K562 (cell line): ENCODE measurements at regions not wholly inside any gene's neighbourhood (a gene's known extent, or its start where the extent isn't known, plus 50 kb on each side); places are given as distances from the start of the nearest gene placed in this dataset.

ENCODE experiments used
- ATAC-seq: fragments of 200-7000 bp; cut with Tn5 transposase; 3 replicates; pipeline ENCODE4 v1.9.1; 2020; ENCODE audit warnings: moderate library complexity
- BruUV-seq: library from RNA; stranded (reverse); fragments of 400-500 nt; replicated peaks from 2 replicates; lab custom pipeline; 2021; lab: Mats Ljungman, UMichigan
- CTCF ChIA-PET: fragments of 300-600 bp; formaldehyde crosslinking; extraction: SDS; loops from one replicate; lab custom pipeline; 2021; ENCODE audit warnings: low intra/inter-chr PET ratio; lab: Yijun Ruan, JAX
- POLR2A ChIA-PET: fragments of 300-600, 350-650 bp; sonication (Branson Sonifier 250); formaldehyde crosslinking; extraction: SDS; loops from one replicate; lab custom pipeline; 2021; ENCODE audit warnings: antibody characterized with exemption, inconsistent platforms; lab: Yijun Ruan, JAX
- DNase-seq, 4 experiments: peaks; one replicate each; pipeline versions ENCODE4 v3.0.0 to v3.0.0-alpha.2; 2011 to 2018; ENCODE audit warnings: low spot score in 3 of 4, mixed read lengths in 3 of 4; ENCODE audit errors: extremely low read depth in 1 of 4
- FAIRE-seq: peaks from 2 replicates; lab custom pipeline; 2011; peaks lifted over from hg19 to GRCh38; lab: Jason Lieb, UNC
- H2AFZ ChIP-seq: 2 replicates; pipeline ENCODE4 v1.6.0; 2011; ENCODE audit warnings: low read depth, low read length, control low read depth, inconsistent platforms
- H3K27ac ChIP-seq: fragments of 200-600 bp; 3 replicates; pipeline ENCODE4 v1.8.0; 2011; ENCODE audit warnings: low read depth, mild to moderate bottlenecking, control low read depth, inconsistent platforms, low read length, moderate library complexity, mixed read lengths; ENCODE audit errors: extremely low read depth
- H3K27me3 ChIP-seq, 2 experiments: fragments of 300-600 bp in 1 of 2; 2 replicates in 1 of 2; 3 replicates in 1 of 2; pipeline versions ENCODE4 v1.6.0 to v1.8.0; 2011; ENCODE audit warnings: inconsistent platforms in 2 of 2, low read length in 2 of 2, mild to moderate bottlenecking in 1 of 2, mixed read lengths in 1 of 2, moderate library complexity in 1 of 2; ENCODE audit not compliant: control insufficient read depth in 2 of 2, insufficient read depth in 2 of 2
- H3K36me3 ChIP-seq: fragments of 300-600 bp; 3 replicates; pipeline ENCODE4 v1.8.0; 2011; ENCODE audit warnings: mild to moderate bottlenecking, low read length, inconsistent platforms; ENCODE audit not compliant: control insufficient read depth, insufficient read depth
- H3K4me1 ChIP-seq, 2 experiments: fragments of 200-600 bp in 1 of 2; replicated peaks in 1 of 2; 2 replicates in 1 of 2; 3 replicates in 1 of 2; pipeline versions ENCODE4 v1.5.1 to v1.8.0; 2011; ENCODE audit warnings: inconsistent platforms in 2 of 2, low read length in 2 of 2, mild to moderate bottlenecking in 1 of 2, mixed read lengths in 1 of 2, moderate library complexity in 1 of 2; ENCODE audit not compliant: control insufficient read depth in 2 of 2, insufficient read depth in 2 of 2
- H3K4me2 ChIP-seq: 2 replicates; pipeline ENCODE4 v1.6.1; 2011; ENCODE audit warnings: low read length, control low read depth, inconsistent platforms, mixed read lengths; ENCODE audit not compliant: insufficient read depth
- H3K4me3 ChIP-seq: fragments of 200-600 bp; sonication (generic), shearing (Covaris generic); 2 replicates; pipeline ENCODE4 v1.5.1; 2016; ENCODE audit warnings: control low read depth, inconsistent platforms
- H3K79me2 ChIP-seq: fragments of 200-600 bp; 3 replicates; pipeline ENCODE4 v1.8.0; 2011; ENCODE audit warnings: low read length, inconsistent platforms; ENCODE audit not compliant: control insufficient read depth, insufficient read depth
- H3K9ac ChIP-seq, 2 experiments: 2 replicates each; pipeline versions ENCODE4 v1.6.0 to v1.6.1; 2011; ENCODE audit warnings: low read depth in 2 of 2, low read length in 2 of 2, control low read depth in 1 of 2, inconsistent platforms in 1 of 2, mild to moderate bottlenecking in 1 of 2, mixed read lengths in 1 of 2; ENCODE audit not compliant: insufficient read depth in 1 of 2
- H3K9me1 ChIP-seq: one replicate; pipeline ENCODE4 v1.6.0; 2011; ENCODE audit warnings: inconsistent platforms, mild to moderate bottlenecking, low read length, moderate library complexity; ENCODE audit not compliant: control insufficient read depth, insufficient read depth
- H3K9me3 ChIP-seq: replicated peaks from 2 replicates; pipeline ENCODE4 v1.5.1; 2011; ENCODE audit warnings: low read depth, low read length, inconsistent platforms; ENCODE audit not compliant: control insufficient read depth, insufficient read depth
- H4K20me1 ChIP-seq: replicated peaks from 2 replicates; pipeline ENCODE4 v1.6.1; 2011; ENCODE audit warnings: low read length, inconsistent platforms, mixed read lengths; ENCODE audit not compliant: control insufficient read depth, insufficient read depth
- BDP1 ChIP-seq: IDR thresholded peaks from 3 replicates; pipeline ENCODE4 v1.6.1; 2011; ENCODE audit not compliant: insufficient read length, insufficient read depth
- CHD4 ChIP-seq: fragments of 200-600 bp; sonication (generic); IDR thresholded peaks from 3 replicates; pipeline ENCODE4 v1.6.1; 2012; ENCODE audit warnings: low read depth, mild to moderate bottlenecking, mixed read lengths, low read length, inconsistent platforms; ENCODE audit not compliant: insufficient read depth, insufficient replicate concordance, poor library complexity, severe bottlenecking
- DPF2 ChIP-seq: fragments of 450-650 bp; IDR thresholded peaks from 2 replicates; pipeline ENCODE4 v1.6.1; 2016
- E2F1 ChIP-seq: sonication (generic); formaldehyde crosslinking; IDR thresholded peaks from 2 replicates; pipeline ENCODE4 v1.8.1; 2023; ENCODE audit warnings: mild to moderate bottlenecking, missing genetic modification reagents, moderate library complexity
- ETV6 ChIP-seq, 3 experiments: fragments of 150-350 bp in 1 of 3; sonication (generic) in 1 of 3; formaldehyde crosslinking in 1 of 3; IDR thresholded peaks; 2 replicates each; pipeline versions ENCODE4 v1.6.1 to v1.8.0; 2014 to 2022; ENCODE audit warnings: borderline replicate concordance in 2 of 3, low read depth in 2 of 3, antibody characterized with exemption in 1 of 3, low read length in 1 of 3, mild to moderate bottlenecking in 1 of 3, missing genetic modification reagents in 1 of 3
- KDM1A ChIP-seq, 2 experiments: fragments of 450-650 bp; IDR thresholded peaks; 2 replicates each; pipeline ENCODE4 v1.6.1; 2016; ENCODE audit warnings: mild to moderate bottlenecking in 2 of 2
- KDM4B ChIP-seq, 2 experiments: fragments of 450-650 bp in 1 of 2; sonication (generic) in 1 of 2; IDR thresholded peaks; 2 replicates each; pipeline ENCODE4 v1.6.1; 2016 to 2017; ENCODE audit warnings: borderline replicate concordance in 2 of 2, antibody characterized with exemption in 1 of 2, low read depth in 1 of 2, mild to moderate bottlenecking in 1 of 2
- MAFK ChIP-seq: IDR thresholded peaks from 2 replicates; pipeline ENCODE4 v1.6.1; 2011; ENCODE audit warnings: low read length, improper control_type of control experiment
- MYC ChIP-seq, 2 experiments: fragments of 250-450 bp in 1 of 2; sonication (Bioruptor Pico) in 1 of 2; IDR thresholded peaks; 2 replicates each; pipeline versions ENCODE4 v1.5.1 to v1.6.1; 2012 to 2021; ENCODE audit warnings: low read depth in 2 of 2, borderline replicate concordance in 1 of 2, improper control_type of control experiment in 1 of 2, low read length in 1 of 2, mild to moderate bottlenecking in 1 of 2, moderate library complexity in 1 of 2
- NRF1 ChIP-seq, 2 experiments: fragments of 450-650 bp; IDR thresholded peaks in 1 of 2; conservative IDR thresholded peaks in 1 of 2; 2 replicates each; pipeline ENCODE4 v1.6.1; 2014; ENCODE audit warnings: mild to moderate bottlenecking in 2 of 2
- PHF8 ChIP-seq: fragments of 200-600 bp; sonication (generic); IDR thresholded peaks from 2 replicates; pipeline ENCODE4 v1.6.1; 2012; ENCODE audit warnings: mixed run types, mild to moderate bottlenecking, inconsistent platforms, low read length, moderate library complexity, borderline replicate concordance
- ZNF274 ChIP-seq: IDR thresholded peaks from 2 replicates; pipeline ENCODE4 v1.6.1; 2011; ENCODE audit warnings: low read depth, mild to moderate bottlenecking, low read length, moderate library complexity, borderline replicate concordance
- ZNF316 ChIP-seq: fragments of 450-650 bp; IDR thresholded peaks from 2 replicates; pipeline ENCODE4 v1.6.1; 2016
- WGBS: fragments of 100-300 bp; shearing (Covaris generic); methylation state at CpG from one replicate; pipeline ENCODE4 v1.1.6; 2016; ENCODE audit warnings: low coverage, mixed read lengths; ENCODE audit not compliant: insufficient coverage; ENCODE audit errors: missing lambda C conversion rate; 5-methylcytosine and 5-hydroxymethylcytosine counted together
- in situ Hi-C: fragments of 300-500 bp; cut with MboI; formaldehyde crosslinking; loops from 4 replicates; pipeline ENCODE4 v1.15.0; 2018; ENCODE audit warnings: inconsistent platforms, mixed read lengths
- intact Hi-C: fragments of 100-400 bp; cut with micrococcal nuclease; formaldehyde crosslinking; loops from 2 replicates; pipeline ENCODE4 v1.14.2; 2022

GRCh38 chr10:52383088-52383487, 69.0 kb downstream of the DKK1 start:
- intact Hi-C loops (no loop called here), in situ Hi-C loops (no loop called here)
- no peaks in the 10 kb centered on the region for H3K36me3 ChIP-seq
- no peaks in the 10 kb centered on the region for H3K9me1 ChIP-seq
- no peak overlapping the region for H3K27ac ChIP-seq
- TF ChIP-seq PHF8, result no peak
- no peak for TF ChIP-seq ZNF274
- no peak for TF ChIP-seq ETV6 (IDR thresholded peaks at IDR 0.05; ENCODE audit: borderline replicate concordance in 1 of 2, low read depth in 2 of 2, low read length in 1 of 2)
- TF ChIP-seq ETV6 (CRISPR knock-in tag; IDR thresholded peaks at IDR 0.05; ENCODE audit: borderline replicate concordance), result no peak
- TF ChIP-seq MAFK, result no peak
- no peak for TF ChIP-seq CHD4
- no peak for TF ChIP-seq MYC (IDR thresholded peaks at IDR 0.05; ENCODE audit: low read depth, low read length)
- no peak for TF ChIP-seq MYC (CRISPR knock-in tag; IDR thresholded peaks at IDR 0.05; ENCODE audit: borderline replicate concordance, low read depth)
- TF ChIP-seq E2F1, result no peak
- TF ChIP-seq NRF1 (conservative IDR thresholded peaks at IDR 0.05 in 1 of 2, IDR thresholded peaks at IDR 0.05 in 1 of 2), result no peak
- TF ChIP-seq BDP1, result no peak
- no peak for TF ChIP-seq KDM4B (IDR thresholded peaks at IDR 0.05; ENCODE audit: borderline replicate concordance in 2 of 2, low read depth in 1 of 2)
- TF ChIP-seq DPF2, result no peak
- no peak for TF ChIP-seq KDM1A (IDR thresholded peaks at IDR 0.05)
- TF ChIP-seq ZNF316, result no peak
- ChIA-PET CTCF (no interaction called here), POLR2A (no interaction called here)
- WGBS, result 7% methylated on average over 1 of the region's 1 CpG
- no peaks in the 10 kb centered on the region for H3K27me3 ChIP-seq
- no peaks in the 10 kb centered on the region for H4K20me1 ChIP-seq
- H3K4me1 ChIP-seq, result no peaks in the 10 kb centered on the region
- FAIRE-seq (no peak), ATAC-seq (no peak), DNase-seq (no peak)
- H3K9me3 ChIP-seq, result no peaks in the 10 kb centered on the region
- H2AFZ ChIP-seq, result no peak overlapping the region
- no peak overlapping the region for H3K4me3 ChIP-seq
- H3K79me2 ChIP-seq, result no peaks in the 10 kb centered on the region
- H3K4me2 ChIP-seq, result no peak overlapping the region
- BruUV-seq, result no TSS peak
- H3K9ac ChIP-seq, result no peak overlapping the region
